ENCODE measurements at regions not wholly inside any gene's neighbourhood (a gene's known extent, or its start where the extent isn't known, plus 50 kb on each side); places are given as distances from the start of the nearest gene placed in this dataset.
"Not testable (repeated sequence)": the region's sequence is repeated elsewhere in the genome, so short reads cannot be mapped to it uniquely, and the experiment has no call there.

DNA sequence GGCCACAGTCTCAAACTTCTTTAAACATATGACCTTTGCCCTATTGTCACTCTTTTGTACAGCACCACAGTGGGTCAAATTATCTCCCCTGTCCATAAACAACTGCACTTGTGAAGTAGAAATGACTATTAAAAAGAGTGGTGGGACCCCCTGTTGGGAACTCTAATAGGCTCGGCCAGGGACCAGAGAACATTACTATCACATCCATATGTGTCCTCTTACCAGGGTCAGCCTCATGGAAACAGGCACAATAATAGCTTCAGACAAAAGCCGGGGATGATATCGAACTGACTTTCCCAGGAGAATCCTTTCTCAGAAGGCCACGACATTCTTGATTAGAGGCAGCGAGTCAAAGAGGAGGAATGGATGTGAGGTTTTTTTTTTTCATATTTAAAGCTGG, 96.6 kb downstream of the NKX2-1 start:
- Histone ChIP-seq H3K4me1 (no peaks in the 10 kb centered on the region), H3K27me3 (no peaks in the 10 kb centered on the region), H3K4me3 (no peak overlapping the region), H3K9me3 (no peaks in the 10 kb centered on the region), H3K27ac (no peak overlapping the region), H3K36me3 (no peaks in the 10 kb centered on the region)
- 59 to 81% methylated on average over 5 of the region's 5 CpGs for WGBS, 2 donors
- no peak for TF ChIP-seq POLR2A (IDR thresholded peaks at IDR 0.05)
- TF ChIP-seq CTCF (IDR thresholded peaks at IDR 0.05), result no peak
- no peak for DNase-seq
- intact Hi-C loops (cut with DNase I), result no loop called here

GRCh38 chr14:36420149-36420687, 99.8 kb upstream of the MBIP start:
- no peaks in the 10 kb centered on the region for H3K27me3 ChIP-seq
- no peak overlapping the region for H3K27ac ChIP-seq
- 59 to 71% methylated on average over 3 to 4 of the region's 4 CpGs for WGBS, 2 donors
- no peak overlapping the region for H3K4me3 ChIP-seq
- intact Hi-C loops (cut with DNase I), result no loop called here
- no peaks in the 10 kb centered on the region for H3K4me1 ChIP-seq
- no peak for DNase-seq
- H3K9me3 ChIP-seq, result no peaks in the 10 kb centered on the region
- no peaks in the 10 kb centered on the region for H3K36me3 ChIP-seq
- TF ChIP-seq POLR2A (IDR thresholded peaks at IDR 0.05) (no peak), CTCF (IDR thresholded peaks at IDR 0.05) (no peak)

GRCh38 chr14:36418937-36419336, 98.5 kb upstream of the MBIP start:
- DNase-seq, result no peak
- no peak for TF ChIP-seq CTCF (IDR thresholded peaks at IDR 0.05)
- H3K9me3 ChIP-seq, result no peaks in the 10 kb centered on the region
- H3K4me1 ChIP-seq, result no peaks in the 10 kb centered on the region
- H3K27me3 ChIP-seq, result no peaks in the 10 kb centered on the region
- no peaks in the 10 kb centered on the region for H3K36me3 ChIP-seq
- H3K27ac ChIP-seq, result no peak overlapping the region
- no peak overlapping the region for H3K4me3 ChIP-seq
- intact Hi-C loops (cut with DNase I), result no loop called here

DNA sequence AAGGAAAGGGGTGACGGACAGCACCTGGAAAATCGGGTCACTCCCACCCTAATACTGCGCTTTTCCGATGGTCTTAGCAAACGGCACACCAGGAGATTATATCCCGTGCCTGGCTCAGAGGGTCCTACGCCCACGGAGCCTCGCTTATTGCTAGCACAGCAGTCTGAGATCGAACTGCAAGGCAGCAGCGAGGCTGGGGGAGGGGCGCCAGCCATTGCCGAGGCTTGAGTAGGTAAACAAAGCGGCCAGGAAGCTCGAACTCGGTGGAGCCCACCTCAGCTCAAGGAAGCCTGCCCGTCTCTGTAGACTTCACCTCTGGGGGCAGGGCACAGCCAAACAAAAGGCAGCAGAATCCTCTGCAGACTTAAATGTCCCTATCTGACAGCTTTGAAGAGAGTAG, 91.5 kb upstream of the MBIP start:
- DNase-seq, result not testable (repeated sequence)

GRCh38 chr14:36408388-36408787, 88.0 kb upstream of the MBIP start:
- Histone ChIP-seq H3K9me3 (peaks cover 0 to 10% (median 0%) of the 10 kb centered on the region in 3 donors), H3K36me3 (no peaks in the 10 kb centered on the region), H3K4me3 (no peak overlapping the region), H3K4me1 (no peaks in the 10 kb centered on the region), H3K27ac (no peak overlapping the region), H3K27me3 (no peaks in the 10 kb centered on the region)
- intact Hi-C loops (cut with DNase I), result no loop called here
- 48 to 55% methylated on average over 3 of the region's 3 CpGs for WGBS, 2 donors
- no peak for TF ChIP-seq CTCF (IDR thresholded peaks at IDR 0.05)
- TF ChIP-seq POLR2A (IDR thresholded peaks at IDR 0.05), result no peak
- DNase-seq, result no peak

More for the DNA sequence above, 91.5 kb upstream of the MBIP start:
- 87% methylated on average over 9 of the region's 17 CpGs; no CpG with 5 or more reads in 1 of the 2 donors for WGBS, 2 donors
- H3K27ac ChIP-seq; H3K36me3 ChIP-seq; intact Hi-C loops (cut with DNase I); H3K27me3 ChIP-seq; H3K9me3 ChIP-seq; H3K4me3 ChIP-seq; H3K4me1 ChIP-seq: not testable (repeated sequence)

GRCh38 chr14:36405589-36406274, 85.3 kb upstream of the MBIP start:
- no peak overlapping the region for H3K27ac ChIP-seq
- TF ChIP-seq POLR2A (IDR thresholded peaks at IDR 0.05) (no peak), CTCF (IDR thresholded peaks at IDR 0.05) (no peak)
- H3K4me1 ChIP-seq, result no peaks in the 10 kb centered on the region
- WGBS, 2 donors, result 64 to 78% methylated on average over 1 of the region's 1 CpG
- H3K27me3 ChIP-seq, result no peaks in the 10 kb centered on the region
- no peak overlapping the region for H3K4me3 ChIP-seq
- intact Hi-C loops (cut with DNase I), result no loop called here
- DNase-seq, result no peak
- no peaks in the 10 kb centered on the region for H3K36me3 ChIP-seq
- H3K9me3 ChIP-seq, result no peaks in the 10 kb centered on the region

Data from esophagus squamous epithelium (tissue), 5 donors.